Endothelial cell of umbilical vein (primary cell): ENCODE measurements at regions not wholly inside any gene's neighbourhood (a gene's known extent, or its start where the extent isn't known, plus 50 kb on each side); places are given as distances from the start of the nearest gene placed in this dataset.

Source experiments
- BruUV-seq: library from RNA; stranded (reverse); fragments of 400-500 nt; replicated peaks from 2 replicates; lab custom pipeline; 2021; lab: Mats Ljungman, UMichigan
- CTCF ChIA-PET: fragments of 300-600, 350-600 bp; sonication (Branson Sonifier 250); formaldehyde crosslinking; loops from one replicate; lab custom pipeline; 2021; ENCODE audit warnings: antibody characterized with exemption, inconsistent platforms; lab: Charles Lee
- POLR2A ChIA-PET: fragments of 300-600, 350-600 bp; sonication (Branson Sonifier 250); formaldehyde crosslinking; loops from one replicate; lab custom pipeline; 2021; ENCODE audit warnings: antibody characterized with exemption, inconsistent platforms; lab: Charles Lee
- DNase-seq: peaks from one replicate; pipeline ENCODE4 v3.0.0-alpha.2; 2011; ENCODE audit warnings: low read depth, low spot score
- FAIRE-seq: peaks from 2 replicates; lab custom pipeline; 2011; peaks lifted over from hg19 to GRCh38; lab: Jason Lieb, UNC
- H2AFZ ChIP-seq: 2 replicates; pipeline ENCODE4 v1.6.0; 2012; ENCODE audit warnings: low read depth, low read length, control low read depth, inconsistent platforms
- H3K27ac ChIP-seq: 2 replicates; pipeline ENCODE4 v1.5.1; 2011; ENCODE audit warnings: low read depth, mild to moderate bottlenecking, control low read depth, low read length, moderate library complexity; ENCODE audit not compliant: insufficient read depth
- H3K27me3 ChIP-seq, 2 experiments: 2 replicates each; pipeline versions ENCODE4 v1.6.0 to v1.6.1; 2011; ENCODE audit warnings: low read length in 2 of 2, mixed read lengths in 1 of 2; ENCODE audit not compliant: control insufficient read depth in 2 of 2, insufficient read depth in 2 of 2
- H3K36me3 ChIP-seq, 2 experiments: 2 replicates in 1 of 2; 3 replicates in 1 of 2; pipeline ENCODE4 v1.5.1; 2011; ENCODE audit warnings: low read length in 2 of 2, mild to moderate bottlenecking in 1 of 2, moderate library complexity in 1 of 2; ENCODE audit not compliant: control insufficient read depth in 2 of 2, insufficient read depth in 2 of 2; ENCODE audit errors: extremely low read depth in 1 of 2
- H3K4me1 ChIP-seq: 3 replicates; pipeline ENCODE4 v1.5.1; 2011; ENCODE audit warnings: mild to moderate bottlenecking, low read length; ENCODE audit not compliant: control insufficient read depth, insufficient read depth; ENCODE audit errors: extremely low read depth
- H3K4me2 ChIP-seq: 2 replicates; pipeline ENCODE4 v1.6.1; 2011; ENCODE audit warnings: low read length, control low read depth, mixed read lengths; ENCODE audit not compliant: insufficient read depth
- H3K4me3 ChIP-seq, 3 experiments: fragments of 200-600 bp in 1 of 3; sonication (generic), shearing (Covaris generic) in 1 of 3; replicated peaks in 1 of 3; 2 replicates each; pipeline ENCODE4 v1.5.1; 2011 to 2016; ENCODE audit warnings: control low read depth in 3 of 3, low read length in 3 of 3, mild to moderate bottlenecking in 2 of 3, inconsistent platforms in 1 of 3, low read depth in 1 of 3, moderate library complexity in 1 of 3; ENCODE audit not compliant: insufficient read depth in 1 of 3
- H3K79me2 ChIP-seq: 2 replicates; pipeline ENCODE4 v1.6.0; 2012; ENCODE audit warnings: low read length, inconsistent platforms; ENCODE audit not compliant: control insufficient read depth, insufficient read depth
- H3K9ac ChIP-seq: replicated peaks from 2 replicates; pipeline ENCODE3; 2011; ENCODE audit warnings: low read length, control low read depth; ENCODE audit not compliant: insufficient read depth; ENCODE audit errors: extremely low read depth
- H3K9me1 ChIP-seq: replicated peaks from 3 replicates; pipeline ENCODE4 v1.6.0; 2011; ENCODE audit warnings: mild to moderate bottlenecking, low read length; ENCODE audit not compliant: control insufficient read depth, insufficient read depth; ENCODE audit errors: extremely low read depth
- H3K9me3 ChIP-seq: replicated peaks from 2 replicates; pipeline ENCODE4 v1.5.1; 2012; ENCODE audit warnings: low read length, inconsistent platforms; ENCODE audit not compliant: control insufficient read depth, insufficient read depth
- H4K20me1 ChIP-seq: replicated peaks from 2 replicates; pipeline ENCODE3; 2011; ENCODE audit warnings: mild to moderate bottlenecking, low read length; ENCODE audit not compliant: control insufficient read depth, insufficient read depth; ENCODE audit errors: extremely low read depth
- EZH2 ChIP-seq: IDR thresholded peaks from 2 replicates; pipeline ENCODE4 v1.6.1; 2012; ENCODE audit warnings: borderline replicate concordance, low read depth, mild to moderate bottlenecking, moderate library complexity, low read length, inconsistent platforms; ENCODE audit not compliant: severe bottlenecking
- FOS ChIP-seq: IDR thresholded peaks from 2 replicates; pipeline ENCODE4 v1.6.1; 2011; ENCODE audit warnings: mild to moderate bottlenecking, low read length, moderate library complexity, borderline replicate concordance; ENCODE audit not compliant: insufficient read depth
- GATA2 ChIP-seq: IDR thresholded peaks from 2 replicates; pipeline ENCODE4 v1.7.0; 2011; ENCODE audit warnings: low read depth, mild to moderate bottlenecking, moderate library complexity, mixed read lengths, low read length; ENCODE audit not compliant: insufficient read length, insufficient read depth
- JUN ChIP-seq: IDR thresholded peaks from 2 replicates; pipeline ENCODE4 v1.6.1; 2011; ENCODE audit warnings: borderline replicate concordance, low read depth; ENCODE audit not compliant: insufficient read length, insufficient read depth
- MYC ChIP-seq: IDR thresholded peaks from one replicate; pipeline ENCODE4 v1.6.1; 2011; ENCODE audit warnings: mild to moderate bottlenecking, low read depth, low read length
- POLR2A ChIP-seq: IDR thresholded peaks from 2 replicates; pipeline ENCODE4 v1.6.1; 2012; ENCODE audit warnings: low read depth, mild to moderate bottlenecking, control low read depth, low read length
- POLR2AphosphoS5 ChIP-seq: IDR thresholded peaks from 2 replicates; pipeline ENCODE4 v1.6.1; 2012; ENCODE audit warnings: low read depth, mild to moderate bottlenecking, control low read depth, low read length, moderate library complexity; ENCODE audit not compliant: insufficient read depth
- dilution Hi-C: fragments of 300-500 bp; cut with MboI; formaldehyde crosslinking; loops from one replicate; pipeline ENCODE4 v1.15.0; 2019; ENCODE audit warnings: low sequenced_read_pairs; ENCODE audit not compliant: extremely low pct_ligation_motif_present
- intact Hi-C: fragments of 100-400 bp; cut with micrococcal nuclease; formaldehyde crosslinking; loops from one replicate; pipeline ENCODE4 v1.10.0; 2022
- TF ChIP-seq, protein P1 (sequence below), 2 donors: IDR thresholded peaks; 1 replicate in 1 of 2; 2 replicates in 1 of 2; pipeline ENCODE4 v1.5.1; 2011; ENCODE audit warnings: low read length in 2 of 2, mild to moderate bottlenecking in 2 of 2, moderate library complexity in 2 of 2, control low read depth in 1 of 2, inconsistent platforms in 1 of 2, low read depth in 1 of 2; ENCODE audit not compliant: insufficient read depth in 1 of 2; ENCODE audit errors: extremely low read depth in 1 of 2
- TF ChIP-seq, protein P2 (sequence below): IDR thresholded peaks from 2 replicates; pipeline ENCODE4 v1.6.1; 2011; ENCODE audit not compliant: insufficient read depth, insufficient read length

DNA sequence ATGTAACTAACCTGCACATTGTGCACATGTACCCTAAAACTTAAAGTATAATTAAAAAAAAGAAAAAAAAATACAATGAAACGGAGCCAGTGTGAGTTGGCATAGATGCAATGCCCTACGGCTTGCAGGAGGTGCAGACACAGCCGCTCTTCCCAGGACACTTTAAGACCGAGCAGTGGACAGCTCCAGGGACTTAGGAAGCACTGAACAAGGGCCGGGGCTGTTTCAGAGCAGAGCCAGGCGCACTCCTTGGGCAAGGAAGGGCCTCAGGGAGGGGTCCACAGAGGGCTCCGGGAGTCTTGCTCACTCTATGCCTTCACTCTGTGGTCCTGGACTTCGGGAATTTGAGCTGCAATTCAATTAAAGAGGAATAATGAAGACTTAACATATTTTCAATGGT lies 355.3 kb downstream of the TCERG1L start:
- no peak overlapping the region for H3K9ac ChIP-seq

DNA sequence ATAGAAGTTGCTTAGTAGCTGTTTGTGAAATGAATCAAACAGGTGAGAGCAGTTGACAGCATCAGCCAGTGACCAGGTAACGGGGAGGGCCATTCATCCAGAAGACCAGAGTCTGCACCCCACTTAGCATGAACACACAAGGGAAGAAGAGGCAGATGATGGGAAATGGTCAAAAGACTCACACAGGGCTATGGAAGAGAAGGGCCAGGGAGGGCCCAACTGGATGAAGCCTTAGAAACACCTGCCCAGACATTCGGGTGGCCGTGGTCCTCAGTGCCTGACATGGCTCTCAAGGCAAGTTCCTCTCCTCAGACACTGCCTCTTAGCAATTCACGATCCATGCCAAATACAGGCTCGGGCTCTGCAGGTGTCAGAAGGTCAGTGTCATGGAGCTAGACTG lies 354.1 kb downstream of the TCERG1L start:
- Histone ChIP-seq H2AFZ (no peak overlapping the region), H3K9ac (no peak overlapping the region), H3K36me3 (no peaks in the 10 kb centered on the region), H3K9me3 (peaks cover 9% of the 10 kb centered on the region), H3K27ac (no peak overlapping the region), H3K9me1 (no peaks in the 10 kb centered on the region), H4K20me1 (no peaks in the 10 kb centered on the region), H3K4me3 (no peak overlapping the region), H3K27me3 (no peaks in the 10 kb centered on the region), H3K4me2 (no peak overlapping the region), H3K4me1 (no peaks in the 10 kb centered on the region), H3K79me2 (no peaks in the 10 kb centered on the region)
- TF ChIP-seq EZH2 (no peak), GATA2 (no peak), POLR2AphosphoS5 (no peak), MYC (no peak), FOS (no peak), POLR2A (no peak), JUN (no peak)
- TF ChIP-seq, protein P1, sequence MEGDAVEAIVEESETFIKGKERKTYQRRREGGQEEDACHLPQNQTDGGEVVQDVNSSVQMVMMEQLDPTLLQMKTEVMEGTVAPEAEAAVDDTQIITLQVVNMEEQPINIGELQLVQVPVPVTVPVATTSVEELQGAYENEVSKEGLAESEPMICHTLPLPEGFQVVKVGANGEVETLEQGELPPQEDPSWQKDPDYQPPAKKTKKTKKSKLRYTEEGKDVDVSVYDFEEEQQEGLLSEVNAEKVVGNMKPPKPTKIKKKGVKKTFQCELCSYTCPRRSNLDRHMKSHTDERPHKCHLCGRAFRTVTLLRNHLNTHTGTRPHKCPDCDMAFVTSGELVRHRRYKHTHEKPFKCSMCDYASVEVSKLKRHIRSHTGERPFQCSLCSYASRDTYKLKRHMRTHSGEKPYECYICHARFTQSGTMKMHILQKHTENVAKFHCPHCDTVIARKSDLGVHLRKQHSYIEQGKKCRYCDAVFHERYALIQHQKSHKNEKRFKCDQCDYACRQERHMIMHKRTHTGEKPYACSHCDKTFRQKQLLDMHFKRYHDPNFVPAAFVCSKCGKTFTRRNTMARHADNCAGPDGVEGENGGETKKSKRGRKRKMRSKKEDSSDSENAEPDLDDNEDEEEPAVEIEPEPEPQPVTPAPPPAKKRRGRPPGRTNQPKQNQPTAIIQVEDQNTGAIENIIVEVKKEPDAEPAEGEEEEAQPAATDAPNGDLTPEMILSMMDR (IDR thresholded peaks at IDR 0.05; ENCODE audit: extremely low read depth in 1 of 2, insufficient read depth in 1 of 2, low read depth in 1 of 2, low read length in 2 of 2): no peak
- TF ChIP-seq, protein P2, sequence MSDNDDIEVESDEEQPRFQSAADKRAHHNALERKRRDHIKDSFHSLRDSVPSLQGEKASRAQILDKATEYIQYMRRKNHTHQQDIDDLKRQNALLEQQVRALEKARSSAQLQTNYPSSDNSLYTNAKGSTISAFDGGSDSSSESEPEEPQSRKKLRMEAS: no peak
- BruUV-seq: no TSS peak
- FAIRE-seq: no peak
- dilution Hi-C loops: no loop called here
- intact Hi-C loops: no loop called here
- ChIA-PET POLR2A (no interaction called here), CTCF (no interaction called here)
- no peak for DNase-seq

More for the DNA sequence above, 355.3 kb downstream of the TCERG1L start:
- CTCF ChIA-PET: no interaction called here
- H3K79me2 ChIP-seq: no peaks in the 10 kb centered on the region
- BruUV-seq: no TSS peak
- dilution Hi-C loops (no loop called here), intact Hi-C loops (no loop called here)
- FAIRE-seq: no peak
- no peaks in the 10 kb centered on the region for H3K9me1 ChIP-seq
- H3K4me1 ChIP-seq: no peaks in the 10 kb centered on the region
- no peak for TF ChIP-seq FOS
- TF ChIP-seq, protein P2: no peak
- no peak for TF ChIP-seq MYC
- no peak for TF ChIP-seq JUN
- TF ChIP-seq, protein P1 (IDR thresholded peaks at IDR 0.05; ENCODE audit: extremely low read depth in 1 of 2, insufficient read depth in 1 of 2, low read depth in 1 of 2, low read length in 2 of 2): no peak
- TF ChIP-seq POLR2A: no peak
- H4K20me1 ChIP-seq: no peaks in the 10 kb centered on the region
- H3K9me3 ChIP-seq: peaks cover 7% of the 10 kb centered on the region
- H3K36me3 ChIP-seq: no peaks in the 10 kb centered on the region
- no peak overlapping the region for H3K27ac ChIP-seq
- H3K27me3 ChIP-seq: no peaks in the 10 kb centered on the region
- H3K4me2 ChIP-seq: no peak overlapping the region
- no peak overlapping the region for H2AFZ ChIP-seq
- DNase-seq: no peak
- POLR2A ChIA-PET: no interaction called here
- no peak overlapping the region for H3K4me3 ChIP-seq
